ENCODE measurements at regions not wholly inside any gene's neighbourhood (a gene's known extent, or its start where the extent isn't known, plus 50 kb on each side); places are given as distances from the start of the nearest gene placed in this dataset.

DNA sequence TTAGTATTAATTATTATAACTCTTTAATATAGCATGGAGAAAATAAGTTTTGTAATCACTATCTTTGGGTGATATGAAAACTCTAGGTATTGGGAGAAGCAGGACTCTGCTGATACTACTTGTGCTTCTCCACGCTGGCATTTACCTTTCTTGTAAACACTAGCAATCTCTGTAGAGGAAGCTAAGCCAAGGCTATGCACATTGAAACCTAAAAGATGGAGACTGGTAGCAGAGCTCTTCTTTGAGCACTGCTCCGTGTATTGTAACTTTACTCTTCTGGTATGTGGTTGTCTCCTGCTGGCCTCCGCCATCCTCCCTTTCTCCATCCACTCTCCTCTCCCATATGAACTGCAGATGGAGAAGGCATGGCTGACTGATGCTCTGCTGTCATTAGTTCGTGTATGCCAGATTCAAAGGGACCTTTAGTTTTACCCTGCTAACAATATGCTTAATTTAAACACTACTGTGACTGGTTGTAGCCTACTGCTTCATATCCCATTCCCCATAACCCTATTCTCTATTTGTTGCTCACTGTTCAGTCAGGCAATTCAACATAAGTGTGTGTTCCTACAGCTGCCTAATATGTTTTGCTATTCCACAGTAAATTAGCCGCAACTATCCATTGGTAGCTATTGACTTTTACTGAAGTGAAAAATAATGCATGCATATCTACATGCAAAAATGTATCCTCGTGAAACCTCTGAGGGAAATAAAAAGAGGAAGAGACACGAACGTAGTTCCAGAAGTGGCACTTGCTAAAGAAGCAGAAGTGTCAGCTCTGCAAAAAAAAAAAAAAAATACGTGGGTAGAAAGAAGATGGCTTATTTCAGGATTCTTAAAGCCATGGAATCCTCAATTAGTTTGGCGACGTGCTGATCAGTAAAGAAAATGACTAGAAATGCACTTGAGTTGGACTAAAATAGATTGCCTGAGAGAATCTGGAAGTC is 55.6 kb upstream of the CCSER1 start:
- Mint-ChIP-seq H3K4me1 (no peaks in the 10 kb centered on the region), H3K36me3 (no peaks in the 10 kb centered on the region), H3K27me3 (ENCODE audit: low read depth in 3 of 3) (peaks cover 2 to 3% (median 2%) of the 10 kb centered on the region in 3 donors), H3K4me3 (no peak overlapping the region), H3K9me3 (peaks cover 0 to 11% (median under 1%) of the 10 kb centered on the region in 6 donors), H3K27ac (peak overlapping the region in 1 of 6 donors; percentile 7)
- no peak for DNase-seq

- Mint-ChIP-seq H3K36me3 (no peaks in the 10 kb centered on the region), H3K27ac (no peak overlapping the region), H3K4me3 (no peak overlapping the region), H3K9me3 (peaks cover 0 to 7% (median 0%) of the 10 kb centered on the region in 6 donors), H3K4me1 (no peaks in the 10 kb centered on the region), H3K27me3 (ENCODE audit: low read depth in 3 of 3) (peaks cover 0 to 7% (median under 1%) of the 10 kb centered on the region in 3 donors)
- DNase-seq: no peak
Measured at GRCh38 chr4:90074322-90074886, 52.8 kb upstream of the CCSER1 start.

Data from immature natural killer cell (primary cell).